ENCODE measurements at regions not wholly inside any gene's neighbourhood (a gene's known extent, or its start where the extent isn't known, plus 50 kb on each side); places are given as distances from the start of the nearest gene placed in this dataset.
"Not testable (repeated sequence)": the region's sequence is repeated elsewhere in the genome, so short reads cannot be mapped to it uniquely, and the experiment has no call there.

GRCh38 chr1:143837924-143838597, 133.7 kb downstream of the FAM72C start:
- TF ChIP-seq CTCF, POLR2A, POLR2AphosphoS5 (IDR thresholded peaks at IDR 0.05): not testable (repeated sequence)

Measured in breast epithelium (tissue), 3 donors.